ENCODE measurements at regions not wholly inside any gene's neighbourhood (a gene's known extent, or its start where the extent isn't known, plus 50 kb on each side); places are given as distances from the start of the nearest gene placed in this dataset.

GRCh38 chr17:27396941-27397340 lies 59.3 kb upstream of the KSR1 start:
- no peaks in the 10 kb centered on the region for H3K4me1 ChIP-seq (ENCODE audit: control insufficient read depth in 2 of 3, insufficient read depth in 2 of 3, low read depth in 1 of 3, low read length in 3 of 3)
- intact Hi-C loops (cut with DNase I): no loop called here
- TF ChIP-seq CTCF (IDR thresholded peaks at IDR 0.05; ENCODE audit: borderline replicate concordance, extremely low read depth, insufficient read depth): no peak
- DNase-seq (no peak), FAIRE-seq (no peak)
- no peak overlapping the region for H3K9ac ChIP-seq (ENCODE audit: low read length in 3 of 3)
- H3K27ac ChIP-seq (ENCODE audit: low read depth in 2 of 2, low read length in 2 of 2): no peak overlapping the region
- no peaks in the 10 kb centered on the region for H3K36me3 ChIP-seq (ENCODE audit: control insufficient read depth in 2 of 3, insufficient read depth in 3 of 3, low read length in 3 of 3)
- no peaks in the 10 kb centered on the region for H3K27me3 ChIP-seq (ENCODE audit: control insufficient read depth, insufficient read depth, low read length)
- no peaks in the 10 kb centered on the region for H3K9me3 ChIP-seq (ENCODE audit: control insufficient read depth in 2 of 3, insufficient read depth in 1 of 3, low read length in 3 of 3)
- H3K4me3 ChIP-seq (ENCODE audit: low read length in 3 of 3): no peak overlapping the region

GRCh38 chr17:27398691-27399090 lies 57.6 kb upstream of the KSR1 start:
- no peaks in the 10 kb centered on the region for H3K9me3 ChIP-seq (ENCODE audit: control insufficient read depth in 2 of 3, insufficient read depth in 1 of 3, low read length in 3 of 3)
- no peaks in the 10 kb centered on the region for H3K4me1 ChIP-seq (ENCODE audit: control insufficient read depth in 2 of 3, insufficient read depth in 2 of 3, low read depth in 1 of 3, low read length in 3 of 3)
- H3K27ac ChIP-seq (ENCODE audit: low read depth in 2 of 2, low read length in 2 of 2): no peak overlapping the region
- H3K36me3 ChIP-seq (ENCODE audit: control insufficient read depth in 2 of 3, insufficient read depth in 3 of 3, low read length in 3 of 3): no peaks in the 10 kb centered on the region
- no peaks in the 10 kb centered on the region for H3K27me3 ChIP-seq (ENCODE audit: control insufficient read depth, insufficient read depth, low read length)
- DNase-seq (no peak), FAIRE-seq (no peak)
- no peak overlapping the region for H3K9ac ChIP-seq (ENCODE audit: low read length in 3 of 3)
- intact Hi-C loops (cut with DNase I): no loop called here
- no peak overlapping the region for H3K4me3 ChIP-seq (ENCODE audit: low read length in 3 of 3)
- TF ChIP-seq CTCF (IDR thresholded peaks at IDR 0.05; ENCODE audit: borderline replicate concordance, extremely low read depth, insufficient read depth): no peak

GRCh38 chr17:27400991-27401390 lies 55.3 kb upstream of the KSR1 start:
- Histone ChIP-seq H3K36me3 (ENCODE audit: control insufficient read depth in 2 of 3, insufficient read depth in 3 of 3, low read length in 3 of 3) (no peaks in the 10 kb centered on the region), H3K9ac (ENCODE audit: low read length in 3 of 3) (no peak overlapping the region), H3K27ac (ENCODE audit: low read depth in 2 of 2, low read length in 2 of 2) (no peak overlapping the region), H3K27me3 (ENCODE audit: control insufficient read depth, insufficient read depth, low read length) (no peaks in the 10 kb centered on the region), H3K9me3 (ENCODE audit: control insufficient read depth in 2 of 3, insufficient read depth in 1 of 3, low read length in 3 of 3) (no peaks in the 10 kb centered on the region), H3K4me3 (ENCODE audit: low read length in 3 of 3) (no peak overlapping the region), H3K4me1 (ENCODE audit: control insufficient read depth in 2 of 3, insufficient read depth in 2 of 3, low read depth in 1 of 3, low read length in 3 of 3) (no peaks in the 10 kb centered on the region)
- DNase-seq (no peak), FAIRE-seq (no peak)
- no peak for TF ChIP-seq CTCF (IDR thresholded peaks at IDR 0.05; ENCODE audit: borderline replicate concordance, extremely low read depth, insufficient read depth)
- intact Hi-C loops (cut with DNase I): no loop called here

- no peaks in the 10 kb centered on the region for H3K36me3 ChIP-seq (ENCODE audit: control insufficient read depth in 2 of 3, insufficient read depth in 3 of 3, low read length in 3 of 3)
- H3K4me1 ChIP-seq (ENCODE audit: control insufficient read depth in 2 of 3, insufficient read depth in 2 of 3, low read depth in 1 of 3, low read length in 3 of 3): no peaks in the 10 kb centered on the region
- H3K27me3 ChIP-seq (ENCODE audit: control insufficient read depth, insufficient read depth, low read length): no peaks in the 10 kb centered on the region
- no peak overlapping the region for H3K9ac ChIP-seq (ENCODE audit: low read length in 3 of 3)
- FAIRE-seq (no peak), DNase-seq (no peak)
- no peak overlapping the region for H3K27ac ChIP-seq (ENCODE audit: low read depth in 2 of 2, low read length in 2 of 2)
- no peak overlapping the region for H3K4me3 ChIP-seq (ENCODE audit: low read length in 3 of 3)
- intact Hi-C loops (cut with DNase I): no loop called here
- no peaks in the 10 kb centered on the region for H3K9me3 ChIP-seq (ENCODE audit: control insufficient read depth in 2 of 3, insufficient read depth in 1 of 3, low read length in 3 of 3)
- TF ChIP-seq CTCF (IDR thresholded peaks at IDR 0.05; ENCODE audit: borderline replicate concordance, extremely low read depth, insufficient read depth): no peak
Measured at GRCh38 chr17:27402943-27403342, 53.3 kb upstream of the KSR1 start.

Measured in kidney (tissue), 13 donors.